GM10266 (cell line): ENCODE measurements at regions not wholly inside any gene's neighbourhood (a gene's known extent, or its start where the extent isn't known, plus 50 kb on each side); places are given as distances from the start of the nearest gene placed in this dataset.

Experiments used
- DNase-seq: peaks from one replicate; pipeline ENCODE4 v3.0.0; 2012; ENCODE audit errors: extremely low spot score
- TF ChIP-seq, protein P1 (sequence below): IDR thresholded peaks from 2 replicates; pipeline ENCODE4 v1.5.1; 2012; ENCODE audit warnings: mild to moderate bottlenecking, low read depth; ENCODE audit not compliant: control insufficient read depth, insufficient read depth; ENCODE audit errors: missing control alignments

DNA sequence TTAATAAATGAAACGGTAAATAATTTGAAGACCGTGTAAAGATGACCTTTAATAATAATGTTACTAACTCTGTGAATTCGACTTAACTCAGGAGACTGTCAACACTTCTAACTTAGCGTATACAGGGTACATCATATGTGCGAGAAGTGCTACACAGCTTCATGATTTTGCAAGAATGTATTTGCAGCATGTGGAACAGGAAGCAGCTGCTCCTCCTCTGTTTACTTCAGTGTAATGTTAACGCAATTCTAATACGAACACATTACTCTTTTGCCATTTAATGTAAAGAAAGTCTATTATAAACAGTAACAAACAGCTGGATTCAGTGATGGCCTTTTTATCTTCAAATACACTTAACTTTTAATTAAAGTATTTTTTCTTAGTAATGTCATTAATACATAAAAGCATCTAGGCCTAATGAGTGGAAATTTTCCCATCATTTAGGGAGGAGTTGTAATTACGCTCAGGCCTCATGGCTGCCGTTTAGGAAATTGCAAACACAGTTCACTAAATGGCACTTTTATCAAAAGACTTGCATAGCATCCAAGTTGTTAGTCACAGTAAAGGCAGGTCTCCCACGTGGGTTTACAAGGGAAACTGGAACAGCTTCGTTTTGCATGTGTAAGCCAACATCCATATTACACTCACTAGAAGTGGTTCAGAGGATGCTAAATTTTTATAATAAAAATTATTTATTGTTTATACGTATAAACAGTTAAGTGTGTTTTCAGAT is 635.7 kb downstream of the FBXO15 start:
- TF ChIP-seq, protein P1, sequence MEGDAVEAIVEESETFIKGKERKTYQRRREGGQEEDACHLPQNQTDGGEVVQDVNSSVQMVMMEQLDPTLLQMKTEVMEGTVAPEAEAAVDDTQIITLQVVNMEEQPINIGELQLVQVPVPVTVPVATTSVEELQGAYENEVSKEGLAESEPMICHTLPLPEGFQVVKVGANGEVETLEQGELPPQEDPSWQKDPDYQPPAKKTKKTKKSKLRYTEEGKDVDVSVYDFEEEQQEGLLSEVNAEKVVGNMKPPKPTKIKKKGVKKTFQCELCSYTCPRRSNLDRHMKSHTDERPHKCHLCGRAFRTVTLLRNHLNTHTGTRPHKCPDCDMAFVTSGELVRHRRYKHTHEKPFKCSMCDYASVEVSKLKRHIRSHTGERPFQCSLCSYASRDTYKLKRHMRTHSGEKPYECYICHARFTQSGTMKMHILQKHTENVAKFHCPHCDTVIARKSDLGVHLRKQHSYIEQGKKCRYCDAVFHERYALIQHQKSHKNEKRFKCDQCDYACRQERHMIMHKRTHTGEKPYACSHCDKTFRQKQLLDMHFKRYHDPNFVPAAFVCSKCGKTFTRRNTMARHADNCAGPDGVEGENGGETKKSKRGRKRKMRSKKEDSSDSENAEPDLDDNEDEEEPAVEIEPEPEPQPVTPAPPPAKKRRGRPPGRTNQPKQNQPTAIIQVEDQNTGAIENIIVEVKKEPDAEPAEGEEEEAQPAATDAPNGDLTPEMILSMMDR: no peak
- no peak for DNase-seq

- no peak for DNase-seq
- TF ChIP-seq, protein P1: no peak
Observed at GRCh38 chr18:73509460-73509859, 638.2 kb downstream of the FBXO15 start.

GRCh38 chr18:73503326-73503725 is 635.5 kb upstream of the NETO1 start:
- TF ChIP-seq, protein P1: no peak
- no peak for DNase-seq

DNA sequence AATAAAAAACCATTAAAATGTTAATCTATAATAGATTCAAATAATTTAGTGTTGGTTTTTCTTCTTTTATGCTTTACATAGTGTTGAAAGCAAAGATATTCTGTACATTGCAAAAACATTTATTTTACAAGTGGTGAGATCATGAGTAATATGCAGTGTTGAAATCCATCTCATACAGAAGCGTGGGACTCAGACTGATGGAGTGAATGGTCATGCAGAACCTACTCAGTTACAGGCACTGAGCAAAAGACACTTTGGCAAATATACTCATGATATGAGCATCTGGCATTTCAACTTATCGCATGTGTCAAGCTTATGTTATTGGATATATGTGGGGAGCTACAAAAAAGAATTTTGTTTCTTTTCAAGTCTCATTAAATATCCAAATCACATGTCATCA is 620.2 kb upstream of the NETO1 start:
- TF ChIP-seq, protein P1: no peak
- DNase-seq: no peak

DNA sequence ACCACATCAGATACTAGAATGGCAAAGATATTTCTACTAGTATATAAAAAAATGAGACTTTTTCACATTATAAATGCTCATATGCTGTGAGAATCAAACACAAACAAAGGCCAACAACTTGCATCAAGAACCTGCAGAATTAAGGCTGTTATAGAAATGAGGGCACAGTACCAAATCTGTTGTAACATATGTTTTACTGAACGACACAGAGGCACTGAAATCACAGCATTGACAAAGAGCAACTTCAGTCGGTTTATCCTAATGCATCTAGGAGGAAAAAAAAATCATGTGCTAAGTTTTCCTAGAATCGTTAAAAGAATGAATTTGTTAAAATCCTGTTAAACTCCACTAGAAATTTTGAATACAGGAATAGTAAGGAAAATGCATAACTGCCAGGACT is 617.4 kb upstream of the NETO1 start:
- TF ChIP-seq, protein P1: no peak
- DNase-seq: no peak

DNA sequence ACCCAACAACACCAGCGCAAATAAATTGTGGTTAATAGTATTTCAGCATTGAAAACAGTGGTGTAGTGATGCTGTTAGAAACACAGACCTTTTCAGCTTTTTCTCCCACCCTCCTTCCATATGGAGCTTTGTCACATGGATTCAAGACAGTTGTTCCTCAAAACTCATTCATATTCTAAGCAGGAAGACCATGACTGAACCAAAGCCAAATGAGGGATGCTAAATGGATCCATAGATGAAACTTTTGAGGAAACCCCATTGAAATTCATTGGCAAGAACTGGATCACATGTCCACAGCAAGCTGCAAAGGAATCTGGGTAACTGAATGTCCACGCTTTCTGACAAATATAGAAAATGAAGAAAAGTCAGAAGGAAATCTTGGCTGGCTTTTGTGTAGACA is 615.1 kb upstream of the NETO1 start:
- no peak for DNase-seq
- TF ChIP-seq, protein P1: no peak

- DNase-seq: no peak
- TF ChIP-seq, protein P1: no peak
Observed at GRCh38 chr18:73479477-73479876, 611.7 kb upstream of the NETO1 start.
